ENCODE measurements at regions not wholly inside any gene's neighbourhood (a gene's known extent, or its start where the extent isn't known, plus 50 kb on each side); places are given as distances from the start of the nearest gene placed in this dataset.

- TF ChIP-seq POLR2A (IDR thresholded peaks at IDR 0.05) (no peak), CTCF (IDR thresholded peaks at IDR 0.05 in 4 of 5, conservative IDR thresholded peaks at IDR 0.05 in 1 of 5) (no peak)
Observed at GRCh38 chr2:66192888-66193287, 242.0 kb upstream of the MEIS1 start.
